CD4-positive, alpha-beta T cell treated with Interferon alpha-2 for 1 hour (primary cell): ENCODE measurements at regions not wholly inside any gene's neighbourhood (a gene's known extent, or its start where the extent isn't known, plus 50 kb on each side); places are given as distances from the start of the nearest gene placed in this dataset.

Source experiments
- DNase-seq, 2 donors: peaks; one replicate each; pipeline ENCODE4 v3.0.0-alpha.2; 2020 to 2022

- no peak for DNase-seq
These were observed 115.5 kb upstream of the CD93 start for GRCh38 chr20:23201658-23202057.

DNA sequence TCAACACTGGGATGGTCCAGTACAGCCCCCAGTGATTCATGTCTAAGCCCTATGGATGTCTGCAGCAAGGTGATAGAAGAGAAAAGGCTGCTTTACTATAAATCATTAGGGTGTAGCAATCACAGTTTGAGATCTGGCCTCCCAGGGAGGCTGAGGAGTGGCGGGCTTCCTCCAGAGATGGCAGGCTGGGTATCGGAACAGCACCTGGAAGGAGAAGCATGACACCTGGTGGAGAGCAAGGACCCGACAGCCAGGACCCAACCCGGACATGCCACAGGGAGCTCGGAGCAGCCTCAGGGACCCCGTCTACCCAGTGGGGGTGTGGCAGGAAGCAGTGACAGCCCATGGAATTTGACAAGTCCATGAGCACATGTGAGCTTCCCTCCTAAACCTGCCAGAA lies 114.8 kb upstream of the CD93 start:
- peak in 1 of 2 donors; percentile 4 for DNase-seq

DNA sequence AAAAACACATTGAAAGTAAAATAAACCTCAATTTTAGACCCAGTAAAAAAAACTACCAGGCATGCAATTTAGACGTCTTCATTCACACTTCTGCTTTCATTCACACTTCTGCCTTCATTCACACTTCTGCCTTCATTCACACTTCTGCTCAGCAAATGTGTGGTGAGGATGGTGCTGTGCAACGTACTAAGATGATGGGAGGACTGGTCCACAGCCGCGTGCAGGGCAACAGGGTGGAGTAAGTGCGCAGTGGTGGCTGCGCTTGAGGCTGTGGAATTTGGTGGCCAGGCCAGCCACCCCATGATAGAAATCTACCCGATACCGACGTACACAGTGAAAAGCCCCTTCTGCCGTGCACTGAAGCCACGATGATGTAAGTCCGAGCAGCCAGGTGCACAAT lies 114.3 kb upstream of the CD93 start:
- DNase-seq: no peak

DNA sequence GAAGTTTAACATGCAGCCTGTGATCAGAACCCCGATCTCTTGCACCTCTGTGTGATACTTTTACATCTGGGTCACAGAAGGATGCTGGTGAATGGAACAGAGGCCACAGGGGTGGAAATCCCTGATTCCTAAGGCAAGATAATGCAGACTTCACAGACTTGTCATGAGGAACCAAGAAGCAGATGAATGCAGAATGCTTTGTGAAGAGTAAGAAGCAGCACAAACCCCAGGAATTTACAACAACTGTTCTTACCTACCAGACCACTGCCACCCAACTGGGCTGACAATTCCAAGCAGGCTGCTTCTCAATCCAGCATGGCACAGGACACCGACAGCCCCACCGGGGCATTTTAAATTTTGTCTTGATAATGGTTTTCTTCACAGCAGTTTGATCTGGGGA lies 113.2 kb upstream of the CD93 start:
- no peak for DNase-seq

DNA sequence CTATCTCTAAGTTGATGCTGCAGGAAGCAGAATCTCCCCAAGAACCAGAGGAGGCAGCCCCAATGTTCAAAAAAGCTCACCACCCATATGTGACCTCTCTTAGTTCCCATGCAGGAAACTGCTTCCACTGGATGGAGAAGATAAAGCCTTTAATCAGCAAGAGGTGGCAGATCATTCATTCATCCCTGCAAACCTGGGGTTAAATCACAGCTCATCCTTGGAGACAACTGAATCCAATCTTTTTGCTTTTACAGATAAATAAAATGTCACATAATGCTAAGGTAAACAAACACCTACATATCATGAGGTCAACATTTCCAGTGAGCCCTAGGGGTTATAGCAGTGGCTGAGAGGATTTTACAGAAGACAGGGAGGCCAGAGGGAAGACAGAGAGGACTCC lies 112.7 kb upstream of the CD93 start:
- DNase-seq: no peak

DNA sequence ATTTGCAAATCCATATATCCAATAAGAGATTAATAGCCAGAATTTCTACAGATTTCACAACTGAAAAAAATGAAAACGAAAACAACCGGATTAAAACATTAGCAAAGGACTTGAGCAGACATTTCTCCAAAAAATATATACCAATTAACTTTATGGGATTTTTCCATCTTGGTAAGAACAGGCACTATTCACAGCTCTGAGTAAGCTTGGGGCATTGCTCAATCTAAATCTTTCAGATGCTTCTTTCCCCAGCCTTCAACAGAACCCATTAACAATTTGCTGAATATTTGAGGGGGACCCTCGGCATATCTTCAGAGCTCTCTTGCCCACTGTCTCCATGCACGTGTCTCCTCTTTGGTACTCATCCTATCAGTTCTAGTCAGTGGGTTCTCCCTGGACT lies 111.7 kb upstream of the CD93 start:
- DNase-seq: no peak

DNA sequence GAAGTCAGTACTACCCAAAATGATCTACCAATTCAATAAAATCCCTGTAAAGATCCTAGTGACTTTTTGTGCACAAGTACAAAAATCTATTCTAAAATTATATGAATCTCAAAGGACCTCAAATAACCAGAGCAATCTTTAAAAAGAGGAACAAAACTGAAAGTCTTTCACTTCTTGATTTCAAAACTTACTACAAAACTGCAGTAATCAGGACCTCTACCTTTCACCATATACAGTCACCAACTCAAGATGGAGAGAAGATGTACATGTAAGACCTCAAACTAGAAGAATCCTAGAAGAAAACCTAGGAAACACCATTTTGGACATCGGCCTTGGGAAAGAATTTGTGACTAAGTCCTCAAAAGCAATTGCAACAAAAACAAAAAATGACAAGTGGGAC lies 109.5 kb upstream of the CD93 start:
- DNase-seq: no peak

- DNase-seq: no peak
These were observed 107.8 kb upstream of the CD93 start for GRCh38 chr20:23193801-23194384.

DNA sequence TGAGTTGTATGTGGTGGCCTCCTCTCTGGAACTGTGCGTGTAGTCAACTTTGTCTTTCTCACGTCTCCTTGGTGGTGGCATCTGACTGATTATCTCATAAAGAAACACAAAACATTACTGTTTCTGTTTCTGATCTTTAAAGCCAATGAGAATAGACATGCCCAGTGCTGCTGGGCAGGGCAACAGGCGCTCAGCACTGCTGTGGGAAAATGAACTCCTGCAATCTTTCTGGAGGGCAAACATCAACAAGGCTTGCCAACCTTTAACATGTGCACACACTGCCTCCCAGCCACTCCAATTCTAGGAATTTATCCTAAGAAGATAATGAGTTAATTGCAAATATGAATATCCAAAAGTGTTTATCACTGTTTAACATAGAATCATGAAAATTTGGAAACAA lies 106.3 kb upstream of the CD93 start:
- DNase-seq: no peak

GRCh38 chr20:23190557-23190956 lies 104.4 kb upstream of the CD93 start:
- no peak for DNase-seq

- no peak for DNase-seq
These were observed 103.7 kb upstream of the CD93 start for GRCh38 chr20:23189854-23190253.

DNA sequence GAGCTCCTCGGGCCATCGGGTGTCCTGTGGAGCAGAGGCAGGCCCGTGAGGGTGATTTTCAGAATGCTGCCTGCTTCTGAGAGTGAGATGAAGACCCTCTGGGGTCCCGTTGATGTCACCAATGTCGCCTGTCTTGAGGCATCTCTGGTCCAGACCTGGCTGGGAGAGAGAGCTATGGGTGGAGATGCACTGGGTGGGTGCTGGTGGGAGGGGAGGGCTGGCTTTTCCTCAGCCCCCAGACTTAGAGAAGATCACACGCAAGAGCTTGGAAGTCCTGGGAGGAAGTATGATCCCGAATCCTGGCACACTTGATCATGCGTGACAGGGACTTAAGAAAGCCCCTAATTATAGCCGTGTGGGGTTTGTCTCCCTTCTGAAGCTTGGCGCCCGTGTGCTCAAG lies 103.2 kb upstream of the CD93 start:
- DNase-seq: no peak

DNA sequence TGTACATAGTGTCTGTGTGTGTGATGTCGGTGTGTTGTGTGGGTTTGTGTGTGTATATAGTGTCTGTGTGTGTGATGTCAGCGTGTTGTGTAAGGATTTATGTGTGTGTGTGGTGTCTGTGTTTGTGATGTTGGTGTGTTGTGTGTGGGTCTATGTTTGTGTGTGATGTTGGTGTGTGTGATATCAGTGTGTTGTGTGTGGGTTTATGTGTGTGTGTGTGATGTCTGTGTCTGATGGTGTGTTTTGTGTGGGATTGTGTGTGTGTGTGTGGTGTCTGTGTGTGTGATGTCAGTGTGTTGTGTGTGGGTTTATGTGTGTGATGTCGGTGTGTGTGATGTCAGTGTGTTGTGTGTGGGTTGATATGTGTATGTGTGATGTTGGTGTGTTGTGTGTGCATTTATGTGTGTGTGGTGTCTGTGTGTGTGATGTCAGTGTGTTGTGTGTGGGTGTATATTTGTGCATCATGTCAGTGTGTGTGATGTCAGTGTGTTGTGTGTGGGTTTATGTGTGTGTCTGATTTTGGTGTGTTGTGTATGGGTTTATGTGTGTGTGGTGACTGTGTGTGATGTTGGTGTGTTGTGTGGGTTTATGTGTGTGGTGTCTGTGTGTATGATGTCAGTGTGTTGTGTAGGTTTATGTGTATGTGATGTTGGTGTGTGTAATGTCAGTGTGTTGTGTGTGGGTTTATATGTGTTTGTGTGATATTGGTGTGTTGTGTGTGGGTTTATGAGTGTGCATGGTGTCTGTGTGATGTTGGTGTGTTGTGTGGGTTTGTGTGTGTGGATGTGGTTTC lies 102.4 kb upstream of the CD93 start:
- DNase-seq: no peak

GRCh38 chr20:23187751-23188150 lies 101.6 kb upstream of the CD93 start:
- peak in 1 of 2 donors; percentile 14 for DNase-seq

DNA sequence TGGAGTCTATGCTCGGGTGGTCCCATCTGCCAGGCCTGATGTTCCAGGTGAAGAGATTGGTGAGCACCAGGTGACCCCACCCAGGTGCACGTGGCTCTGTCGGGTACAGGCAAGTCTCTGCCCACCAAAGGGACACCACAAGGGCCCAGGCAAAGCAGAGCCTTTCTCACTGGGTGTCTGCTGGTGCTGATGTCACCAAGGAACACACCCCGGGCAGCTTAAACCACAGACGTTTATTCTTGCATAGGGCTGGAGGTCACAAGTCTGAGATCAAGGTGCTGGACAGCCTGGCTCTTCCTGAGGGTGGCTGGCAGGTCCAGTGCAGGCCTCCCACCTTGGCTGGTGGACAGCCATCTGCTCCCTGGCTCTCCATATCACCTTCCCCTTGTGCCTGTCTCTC lies 100.7 kb upstream of the CD93 start:
- no peak for DNase-seq

GRCh38 chr20:23180451-23180921 lies 94.4 kb upstream of the CD93 start:
- DNase-seq: no peak

- no peak for DNase-seq
These were observed 93.8 kb upstream of the CD93 start for GRCh38 chr20:23179766-23180403.

DNA sequence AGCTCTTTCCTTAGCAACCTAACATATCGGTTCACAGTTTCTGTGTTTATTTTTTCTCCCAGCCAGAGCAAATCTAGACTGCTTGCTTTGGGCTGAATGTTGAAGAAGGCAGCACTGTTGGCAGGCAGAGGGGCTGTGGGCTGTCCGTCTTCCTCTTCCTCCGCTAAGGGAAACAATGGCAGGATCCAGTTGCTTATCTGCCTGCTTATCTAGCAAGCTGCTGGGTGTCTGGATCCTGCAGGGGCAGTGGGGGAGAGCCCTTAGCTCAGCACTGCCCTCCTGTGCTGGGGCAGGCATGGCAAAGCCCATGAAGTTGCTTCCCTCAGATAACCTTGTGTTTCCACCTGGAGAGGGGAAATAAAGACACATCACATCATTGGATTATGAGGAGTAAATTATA lies 92.7 kb upstream of the CD93 start:
- no peak for DNase-seq

GRCh38 chr20:23174821-23175220 lies 88.7 kb upstream of the CD93 start:
- DNase-seq: no peak

GRCh38 chr20:23167431-23167830 lies 81.3 kb upstream of the CD93 start:
- no peak for DNase-seq

- no peak for DNase-seq
These were observed 80.4 kb upstream of the CD93 start for GRCh38 chr20:23166563-23166962.

DNA sequence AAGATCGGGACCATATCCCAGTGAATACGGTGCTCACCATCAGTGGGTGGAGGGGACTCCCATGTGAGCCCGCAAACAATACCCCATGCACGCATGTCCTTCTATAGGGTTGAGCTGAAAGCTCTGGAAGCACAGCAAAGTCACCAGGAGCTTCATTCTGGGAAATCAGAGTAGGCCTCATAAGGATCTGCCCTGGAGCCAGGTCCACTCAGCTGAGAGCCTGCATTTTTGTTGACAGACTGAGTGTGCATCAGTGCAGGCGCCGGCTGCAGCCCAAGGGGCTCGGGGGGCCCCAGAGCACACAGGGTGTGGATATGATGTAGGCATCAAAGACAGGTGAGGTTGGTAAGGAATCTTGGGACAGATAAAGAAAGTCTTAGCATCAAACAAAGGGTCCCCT lies 79.8 kb upstream of the CD93 start:
- no peak for DNase-seq

GRCh38 chr20:23165307-23165750 lies 79.2 kb upstream of the CD93 start:
- no peak for DNase-seq

GRCh38 chr20:23164176-23164601 lies 78.1 kb upstream of the CD93 start:
- no peak for DNase-seq
